Naive B cell (primary cell): ENCODE measurements at regions not wholly inside any gene's neighbourhood (a gene's known extent, or its start where the extent isn't known, plus 50 kb on each side); places are given as distances from the start of the nearest gene placed in this dataset.
A peak's percentile ranks its signal among the peaks of the same experiment; 100 is the strongest.

Experiments used
- ATAC-seq, 2 donors: fragments of 150-1000 bp; cut with Tn5 transposase; 2 replicates each; pipeline ENCODE4 v1.10.0; 2021; ENCODE audit warnings: low read depth in 2 of 2, mild to moderate bottlenecking in 2 of 2, moderate library complexity in 2 of 2
- DNase-seq: peaks from one replicate; pipeline ENCODE4 v3.0.0; 2022
- H3K27ac Mint-ChIP-seq, 6 donors: one replicate each; pipeline ENCODE4 v1.8.0; 2020 to 2022; ENCODE audit warnings: mild to moderate bottlenecking in 6 of 6, mixed read lengths in 6 of 6, moderate library complexity in 5 of 6, inconsistent platforms in 2 of 6
- H3K27me3 Mint-ChIP-seq, 3 donors: one replicate each; pipeline ENCODE4 v1.8.0; 2021 to 2022; ENCODE audit warnings: mixed read lengths in 3 of 3, mild to moderate bottlenecking in 1 of 3
- H3K36me3 Mint-ChIP-seq, 2 donors: one replicate each; pipeline ENCODE4 v1.8.0; 2020 to 2022; ENCODE audit warnings: mixed read lengths in 2 of 2, inconsistent platforms in 1 of 2, mild to moderate bottlenecking in 1 of 2
- H3K4me1 Mint-ChIP-seq, 3 donors: one replicate each; pipeline ENCODE4 v1.8.0; 2020 to 2022; ENCODE audit warnings: mixed read lengths in 3 of 3, inconsistent platforms in 1 of 3, mild to moderate bottlenecking in 1 of 3, moderate library complexity in 1 of 3
- H3K4me3 Mint-ChIP-seq, 8 donors: one replicate each; pipeline ENCODE4 v1.8.0; 2020 to 2022; ENCODE audit warnings: mild to moderate bottlenecking in 8 of 8, mixed read lengths in 8 of 8, moderate library complexity in 8 of 8, inconsistent platforms in 2 of 8
- H3K9me3 Mint-ChIP-seq, 7 donors: one replicate each; pipeline ENCODE4 v1.8.0; 2020 to 2022; ENCODE audit warnings: mixed read lengths in 7 of 7, mild to moderate bottlenecking in 5 of 7, inconsistent platforms in 2 of 7, moderate library complexity in 1 of 7

DNA sequence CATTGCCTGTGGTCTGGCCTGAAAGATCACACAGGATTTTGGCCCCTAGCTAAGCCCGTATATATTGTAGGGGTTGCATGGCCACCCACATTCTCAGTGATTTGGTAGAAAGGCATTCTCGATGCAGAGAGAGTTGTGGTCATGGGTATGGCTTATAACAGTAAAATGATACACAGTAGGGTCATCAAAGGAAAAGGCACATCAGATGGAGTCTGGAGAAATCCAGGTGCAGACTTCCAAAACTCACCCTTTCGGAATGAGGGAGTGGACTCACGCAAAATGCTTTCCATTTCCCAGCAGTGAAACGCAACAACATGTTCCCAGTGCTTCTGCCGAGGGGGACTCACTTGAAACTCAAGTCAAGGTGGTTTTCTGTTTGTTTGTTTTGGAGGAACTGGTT is 802.5 kb upstream of the SLITRK1 start:
- Mint-ChIP-seq H3K4me1 (no peaks in the 10 kb centered on the region), H3K4me3 (no peak overlapping the region), H3K9me3 (peaks cover 0 to 7% (median 1%) of the 10 kb centered on the region in 7 donors), H3K36me3 (no peaks in the 10 kb centered on the region), H3K27ac (no peak overlapping the region), H3K27me3 (no peaks in the 10 kb centered on the region)
- ATAC-seq (no peak), DNase-seq (no peak)

DNA sequence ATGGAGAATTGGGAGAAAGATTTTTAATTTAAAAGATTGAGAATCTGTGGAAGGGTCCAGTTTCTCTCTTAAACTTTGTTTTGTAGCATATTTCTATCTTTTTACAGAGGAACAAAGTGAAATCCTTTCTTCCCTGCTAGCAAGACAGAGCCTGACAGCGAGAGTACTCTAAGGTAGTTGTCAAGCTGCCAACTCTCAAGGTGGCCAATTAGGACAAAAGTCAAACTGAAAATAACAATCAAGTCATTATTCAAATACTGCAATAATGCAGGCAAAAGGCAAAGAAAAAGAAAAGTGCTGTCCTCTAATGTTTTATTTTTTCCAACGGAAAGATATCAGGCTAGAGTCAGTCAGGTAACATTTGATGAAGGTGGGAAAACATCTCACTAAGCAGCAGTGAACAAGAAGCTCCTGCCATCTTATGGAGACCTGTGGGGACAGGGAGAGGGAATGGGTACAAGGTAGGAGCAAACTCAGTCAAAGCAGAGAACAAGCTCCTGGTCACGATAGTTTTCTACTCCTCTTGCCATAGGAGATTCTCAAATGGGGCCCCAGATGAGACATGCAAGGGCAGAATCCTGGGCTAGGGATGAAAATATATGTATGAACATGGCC is 801.9 kb upstream of the SLITRK1 start:
- no peak overlapping the region for H3K27ac Mint-ChIP-seq
- no peaks in the 10 kb centered on the region for H3K36me3 Mint-ChIP-seq
- no peak for ATAC-seq

GRCh38 chr13:84683448-84683847 is 801.2 kb upstream of the SLITRK1 start:
- Mint-ChIP-seq H3K27ac (no peak overlapping the region), H3K27me3 (no peaks in the 10 kb centered on the region), H3K4me3 (no peak overlapping the region), H3K4me1 (no peaks in the 10 kb centered on the region), H3K9me3 (peaks cover 0 to 7% (median 1%) of the 10 kb centered on the region in 7 donors), H3K36me3 (no peaks in the 10 kb centered on the region)
- ATAC-seq = no peak
- DNase-seq = no peak

More for the DNA sequence above, 801.9 kb upstream of the SLITRK1 start:
- no peak for DNase-seq
- Mint-ChIP-seq H3K9me3 (peaks cover 0 to 7% (median 1%) of the 10 kb centered on the region in 7 donors), H3K4me3 (no peak overlapping the region), H3K4me1 (no peaks in the 10 kb centered on the region), H3K27me3 (no peaks in the 10 kb centered on the region)

DNA sequence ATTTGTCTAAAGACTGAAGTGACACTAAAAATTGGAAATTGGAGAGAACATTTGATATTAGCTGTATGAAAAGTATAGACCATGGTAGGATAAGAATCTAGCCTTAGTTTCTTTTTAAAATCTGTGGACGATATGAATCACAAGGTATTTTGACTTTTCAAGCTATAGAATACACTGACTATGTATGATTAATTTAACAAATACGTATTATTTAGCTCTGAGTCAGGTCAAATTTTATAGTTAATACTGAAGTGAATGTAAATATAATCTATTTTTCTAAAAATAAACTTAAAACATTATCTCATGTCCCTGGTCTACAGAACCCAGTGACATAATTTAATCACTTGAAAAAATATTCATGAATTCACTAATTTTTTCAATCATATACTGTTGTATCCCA is 795.6 kb upstream of the SLITRK1 start:
- H3K27ac Mint-ChIP-seq = no peak overlapping the region

GRCh38 chr13:84672616-84673015 is 790.3 kb upstream of the SLITRK1 start:
- H3K27ac Mint-ChIP-seq = no peak overlapping the region
- no peak overlapping the region for H3K4me3 Mint-ChIP-seq
- H3K36me3 Mint-ChIP-seq = no peaks in the 10 kb centered on the region
- no peak for DNase-seq
- H3K4me1 Mint-ChIP-seq = no peaks in the 10 kb centered on the region
- ATAC-seq = no peak
- peaks cover 0 to 4% (median 0%) of the 10 kb centered on the region in 7 donors for H3K9me3 Mint-ChIP-seq
- no peaks in the 10 kb centered on the region for H3K27me3 Mint-ChIP-seq

More for the DNA sequence above, 795.6 kb upstream of the SLITRK1 start:
- no peaks in the 10 kb centered on the region for H3K36me3 Mint-ChIP-seq
- no peak for ATAC-seq
- no peaks in the 10 kb centered on the region for H3K4me1 Mint-ChIP-seq
- no peak for DNase-seq
- H3K4me3 Mint-ChIP-seq = no peak overlapping the region
- H3K9me3 Mint-ChIP-seq = peaks cover 0 to 4% (median 0%) of the 10 kb centered on the region in 7 donors
- H3K27me3 Mint-ChIP-seq = no peaks in the 10 kb centered on the region

DNA sequence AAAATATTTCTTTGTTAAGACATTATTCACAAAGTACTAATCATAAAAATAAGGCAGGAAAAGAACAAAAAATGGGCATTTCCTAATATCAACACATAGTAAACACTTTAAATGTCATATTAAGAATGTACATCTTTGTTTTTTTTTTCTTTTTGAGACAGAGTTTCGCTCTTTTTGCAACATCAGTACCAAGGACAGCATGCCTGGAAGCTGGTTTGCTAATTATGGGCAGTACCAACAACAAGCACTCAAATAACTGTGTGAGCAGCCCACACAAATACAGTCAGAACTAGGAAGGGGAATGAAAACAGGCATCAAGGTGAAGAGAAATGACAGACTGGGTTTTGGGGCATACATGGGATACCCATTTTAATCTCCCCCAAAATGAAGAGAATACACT is 788.0 kb upstream of the SLITRK1 start:
- Mint-ChIP-seq H3K36me3 (no peaks in the 10 kb centered on the region), H3K4me1 (no peaks in the 10 kb centered on the region), H3K27ac (peak overlapping the region in 1 of 6 donors; percentile 13), H3K4me3 (no peak overlapping the region), H3K27me3 (no peaks in the 10 kb centered on the region), H3K9me3 (peaks cover 0 to 4% (median 0%) of the 10 kb centered on the region in 7 donors)
- DNase-seq = no peak
- no peak for ATAC-seq

GRCh38 chr13:84668637-84669036 is 786.4 kb upstream of the SLITRK1 start:
- Mint-ChIP-seq H3K4me3 (no peak overlapping the region), H3K27me3 (no peaks in the 10 kb centered on the region), H3K4me1 (no peaks in the 10 kb centered on the region), H3K27ac (no peak overlapping the region), H3K9me3 (no peaks in the 10 kb centered on the region), H3K36me3 (no peaks in the 10 kb centered on the region)
- DNase-seq (no peak), ATAC-seq (no peak)

- no peak for ATAC-seq
Observed at GRCh38 chr13:84662491-84662890, 780.2 kb upstream of the SLITRK1 start.

DNA sequence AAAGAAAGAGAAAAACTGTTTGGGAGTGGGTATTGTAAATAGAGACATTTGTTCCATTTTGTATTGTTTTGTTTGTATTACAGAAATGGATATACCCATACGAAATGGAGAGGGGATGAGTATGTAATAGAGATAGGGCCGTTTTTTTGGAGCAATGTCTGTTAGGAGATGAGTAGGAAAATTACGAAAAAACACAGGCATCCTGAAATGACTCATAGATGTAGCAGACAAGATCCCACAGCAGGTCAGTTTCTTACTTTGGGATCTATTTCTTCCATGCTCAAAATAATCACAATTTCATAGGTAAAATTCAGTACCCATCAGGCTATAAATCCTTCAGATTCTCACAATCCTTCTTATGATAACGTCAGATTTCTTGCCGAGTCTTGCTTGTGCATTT is 779.4 kb upstream of the SLITRK1 start:
- ATAC-seq = no peak
- H3K36me3 Mint-ChIP-seq = no peaks in the 10 kb centered on the region
- H3K4me3 Mint-ChIP-seq = no peak overlapping the region
- no peak for DNase-seq
- no peaks in the 10 kb centered on the region for H3K27me3 Mint-ChIP-seq
- H3K4me1 Mint-ChIP-seq = no peaks in the 10 kb centered on the region
- H3K9me3 Mint-ChIP-seq = no peaks in the 10 kb centered on the region
- no peak overlapping the region for H3K27ac Mint-ChIP-seq

More at GRCh38 chr13:84662491-84662890, 780.2 kb upstream of the SLITRK1 start:
- Mint-ChIP-seq H3K4me3 (no peak overlapping the region), H3K9me3 (no peaks in the 10 kb centered on the region), H3K27me3 (no peaks in the 10 kb centered on the region), H3K27ac (no peak overlapping the region), H3K36me3 (no peaks in the 10 kb centered on the region), H3K4me1 (no peaks in the 10 kb centered on the region)
- no peak for DNase-seq

- Mint-ChIP-seq H3K27ac (no peak overlapping the region), H3K4me1 (no peaks in the 10 kb centered on the region), H3K9me3 (no peaks in the 10 kb centered on the region), H3K27me3 (no peaks in the 10 kb centered on the region), H3K4me3 (no peak overlapping the region), H3K36me3 (no peaks in the 10 kb centered on the region)
- ATAC-seq = no peak
- no peak for DNase-seq
Observed at GRCh38 chr13:84659359-84659661, 777.0 kb upstream of the SLITRK1 start.

- no peak for ATAC-seq
Observed at GRCh38 chr13:84658491-84659358, 776.5 kb upstream of the SLITRK1 start.

DNA sequence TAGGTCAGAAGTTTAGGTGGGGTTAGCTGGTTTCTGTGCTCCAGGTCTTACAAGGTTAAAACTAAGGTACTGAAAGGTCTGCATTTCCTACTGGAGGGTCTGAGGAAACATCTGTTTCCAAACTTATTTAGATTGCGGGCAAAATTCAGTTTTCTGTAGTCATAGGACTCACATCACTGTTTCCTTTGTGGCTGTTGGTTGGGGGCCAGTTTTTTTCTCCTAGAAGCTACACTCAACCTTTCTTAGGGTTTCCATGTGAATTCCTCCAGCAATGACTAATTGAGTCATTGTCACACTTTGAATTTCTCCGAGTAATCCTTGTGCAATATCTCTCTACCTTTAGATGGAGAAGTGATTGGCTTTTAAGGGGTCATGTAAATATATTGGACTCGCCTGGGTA is 773.4 kb upstream of the SLITRK1 start:
- no peak for DNase-seq
- no peak overlapping the region for H3K4me3 Mint-ChIP-seq
- no peak overlapping the region for H3K27ac Mint-ChIP-seq
- peaks cover 0 to 7% (median 0%) of the 10 kb centered on the region in 7 donors for H3K9me3 Mint-ChIP-seq
- no peaks in the 10 kb centered on the region for H3K27me3 Mint-ChIP-seq
- no peaks in the 10 kb centered on the region for H3K4me1 Mint-ChIP-seq
- no peaks in the 10 kb centered on the region for H3K36me3 Mint-ChIP-seq
- ATAC-seq = no peak

More at GRCh38 chr13:84658491-84659358, 776.5 kb upstream of the SLITRK1 start:
- DNase-seq = no peak
- Mint-ChIP-seq H3K4me3 (no peak overlapping the region), H3K27ac (no peak overlapping the region), H3K27me3 (no peaks in the 10 kb centered on the region), H3K36me3 (no peaks in the 10 kb centered on the region), H3K9me3 (peaks cover 0 to under 1% (median 0%) of the 10 kb centered on the region in 7 donors), H3K4me1 (no peaks in the 10 kb centered on the region)

GRCh38 chr13:84654654-84655275 is 772.5 kb upstream of the SLITRK1 start:
- Mint-ChIP-seq H3K4me3 (no peak overlapping the region), H3K4me1 (no peaks in the 10 kb centered on the region), H3K36me3 (no peaks in the 10 kb centered on the region), H3K27me3 (no peaks in the 10 kb centered on the region), H3K9me3 (peaks cover 0 to 7% (median 0%) of the 10 kb centered on the region in 7 donors), H3K27ac (no peak overlapping the region)
- ATAC-seq (no peak), DNase-seq (no peak)
